GM10266 (cell line): ENCODE measurements at regions not wholly inside any gene's neighbourhood (a gene's known extent, or its start where the extent isn't known, plus 50 kb on each side); places are given as distances from the start of the nearest gene placed in this dataset.

ENCODE experiments used
- DNase-seq: peaks from one replicate; pipeline ENCODE4 v3.0.0; 2012; ENCODE audit errors: extremely low spot score
- TF ChIP-seq, protein P1 (sequence below): IDR thresholded peaks from 2 replicates; pipeline ENCODE4 v1.5.1; 2012; ENCODE audit warnings: mild to moderate bottlenecking, low read depth; ENCODE audit not compliant: control insufficient read depth, insufficient read depth; ENCODE audit errors: missing control alignments

DNA sequence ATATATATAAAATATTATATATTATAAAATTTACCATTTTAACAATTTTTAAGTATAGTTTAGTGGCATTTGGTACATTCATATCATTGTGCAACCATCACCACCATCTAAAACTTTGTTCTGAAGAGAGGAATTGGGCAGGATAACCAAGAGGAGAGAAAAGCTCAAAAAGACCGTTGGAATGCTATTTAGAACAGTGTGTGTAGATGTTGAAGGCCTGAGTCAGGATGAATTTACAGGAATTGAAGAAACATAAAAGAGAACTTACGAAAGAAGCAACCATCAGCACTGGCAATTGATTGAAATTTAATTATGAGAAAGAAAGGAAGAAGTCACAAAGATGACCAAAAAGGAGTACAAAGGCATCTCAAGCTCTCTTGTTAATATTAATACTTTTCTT is 196.9 kb upstream of the PWP1 start:
- TF ChIP-seq, protein P1, sequence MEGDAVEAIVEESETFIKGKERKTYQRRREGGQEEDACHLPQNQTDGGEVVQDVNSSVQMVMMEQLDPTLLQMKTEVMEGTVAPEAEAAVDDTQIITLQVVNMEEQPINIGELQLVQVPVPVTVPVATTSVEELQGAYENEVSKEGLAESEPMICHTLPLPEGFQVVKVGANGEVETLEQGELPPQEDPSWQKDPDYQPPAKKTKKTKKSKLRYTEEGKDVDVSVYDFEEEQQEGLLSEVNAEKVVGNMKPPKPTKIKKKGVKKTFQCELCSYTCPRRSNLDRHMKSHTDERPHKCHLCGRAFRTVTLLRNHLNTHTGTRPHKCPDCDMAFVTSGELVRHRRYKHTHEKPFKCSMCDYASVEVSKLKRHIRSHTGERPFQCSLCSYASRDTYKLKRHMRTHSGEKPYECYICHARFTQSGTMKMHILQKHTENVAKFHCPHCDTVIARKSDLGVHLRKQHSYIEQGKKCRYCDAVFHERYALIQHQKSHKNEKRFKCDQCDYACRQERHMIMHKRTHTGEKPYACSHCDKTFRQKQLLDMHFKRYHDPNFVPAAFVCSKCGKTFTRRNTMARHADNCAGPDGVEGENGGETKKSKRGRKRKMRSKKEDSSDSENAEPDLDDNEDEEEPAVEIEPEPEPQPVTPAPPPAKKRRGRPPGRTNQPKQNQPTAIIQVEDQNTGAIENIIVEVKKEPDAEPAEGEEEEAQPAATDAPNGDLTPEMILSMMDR, result no peak

DNA sequence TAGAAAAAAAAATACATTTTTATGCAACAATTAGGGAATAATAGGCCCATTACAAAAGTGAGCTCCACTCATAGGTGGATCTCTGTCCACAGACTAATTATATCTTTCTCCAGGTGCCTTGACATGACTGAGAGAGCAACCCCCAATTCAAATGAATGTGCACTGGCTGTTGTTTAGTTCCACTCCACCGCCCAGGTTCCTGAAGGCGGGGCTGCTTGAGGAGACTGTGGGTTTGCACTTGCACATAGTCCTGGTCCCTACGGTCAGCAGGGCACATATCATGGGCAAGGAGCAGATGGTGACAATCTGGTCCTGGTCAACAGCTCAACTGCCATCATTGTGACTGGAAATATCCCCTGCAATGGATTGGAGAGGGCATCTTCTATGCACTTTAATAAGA is 195.6 kb upstream of the PWP1 start:
- no peak for DNase-seq
- TF ChIP-seq, protein P1, result no peak

More for the DNA sequence above, 196.9 kb upstream of the PWP1 start:
- DNase-seq, result no peak

DNA sequence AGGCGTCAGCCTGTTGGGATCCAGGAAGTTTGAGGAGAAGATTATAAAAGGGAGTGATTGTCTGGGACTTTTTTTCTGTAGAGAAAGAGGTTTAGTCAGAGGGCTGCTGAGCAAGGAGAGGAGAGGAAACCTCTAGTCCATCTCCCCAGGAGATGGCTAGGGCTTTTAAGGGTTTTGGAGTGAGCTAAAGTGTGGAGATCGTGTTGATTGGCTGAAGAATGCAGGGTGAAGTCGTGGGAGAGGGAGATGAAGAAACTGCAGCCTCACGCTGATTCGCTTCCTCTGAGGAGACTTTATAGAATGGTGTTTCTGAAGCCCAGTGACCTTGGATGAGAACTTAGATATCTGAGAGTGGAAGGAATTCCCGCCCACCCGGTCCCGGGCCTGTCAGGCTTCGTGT is 193.7 kb upstream of the PWP1 start:
- TF ChIP-seq, protein P1, result no peak

DNA sequence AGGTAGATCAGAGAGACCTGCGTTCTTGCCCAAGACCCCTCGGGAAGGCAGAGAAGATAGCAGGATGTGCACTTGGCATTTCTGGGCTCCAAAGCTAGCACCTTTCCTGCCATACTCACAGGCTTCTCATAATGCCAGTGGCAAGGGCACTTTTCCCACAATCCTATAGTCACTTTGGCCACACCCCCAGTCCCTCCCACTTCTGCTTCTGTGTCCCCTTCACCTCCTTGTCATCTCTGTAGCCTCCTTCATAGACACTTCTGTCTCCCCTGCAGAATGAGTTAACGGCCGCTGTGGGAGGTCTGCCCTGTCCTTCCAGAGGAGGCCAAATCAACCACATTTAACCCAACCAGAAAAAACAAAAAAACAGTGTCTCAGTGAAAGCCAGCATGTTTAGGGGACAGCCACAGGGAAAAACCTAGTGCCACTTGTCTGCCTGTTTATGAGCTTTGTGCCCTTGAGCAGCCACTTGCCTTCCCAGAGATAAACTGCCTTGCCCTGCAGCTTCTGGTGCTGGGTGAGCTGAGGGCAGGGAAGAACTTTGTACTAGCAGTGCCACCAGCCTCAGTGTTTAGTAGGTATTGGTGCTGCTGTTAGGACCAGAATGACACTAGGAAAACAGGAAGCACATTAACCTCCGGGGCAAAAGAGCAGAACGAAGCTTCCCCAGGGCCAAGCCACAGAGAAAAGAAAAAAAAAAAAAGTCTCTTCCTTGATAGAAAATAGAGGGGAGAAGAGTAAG is 193.0 kb upstream of the PWP1 start:
- DNase-seq, result no peak
- TF ChIP-seq, protein P1, result no peak

More for the DNA sequence above, 193.7 kb upstream of the PWP1 start:
- DNase-seq, result no peak

DNA sequence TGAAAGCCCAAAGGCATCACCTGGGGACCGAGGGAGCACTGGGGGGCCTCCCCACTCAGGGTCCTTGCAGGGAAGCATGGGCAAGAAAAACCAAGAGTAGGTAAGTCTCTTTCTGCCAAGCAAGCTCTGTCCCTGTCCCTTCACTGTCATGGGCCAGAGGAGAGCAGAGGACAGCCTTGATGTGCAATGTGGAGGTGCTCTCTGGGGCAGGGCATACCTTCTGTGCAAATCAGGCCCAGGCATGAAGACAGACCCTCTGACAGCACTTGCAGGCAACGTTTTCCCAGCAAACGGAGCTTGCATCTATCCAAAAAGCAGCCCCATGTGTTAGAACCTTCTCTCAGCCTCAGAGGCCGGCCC is 192.5 kb upstream of the PWP1 start:
- no peak for DNase-seq
- TF ChIP-seq, protein P1, result no peak

DNA sequence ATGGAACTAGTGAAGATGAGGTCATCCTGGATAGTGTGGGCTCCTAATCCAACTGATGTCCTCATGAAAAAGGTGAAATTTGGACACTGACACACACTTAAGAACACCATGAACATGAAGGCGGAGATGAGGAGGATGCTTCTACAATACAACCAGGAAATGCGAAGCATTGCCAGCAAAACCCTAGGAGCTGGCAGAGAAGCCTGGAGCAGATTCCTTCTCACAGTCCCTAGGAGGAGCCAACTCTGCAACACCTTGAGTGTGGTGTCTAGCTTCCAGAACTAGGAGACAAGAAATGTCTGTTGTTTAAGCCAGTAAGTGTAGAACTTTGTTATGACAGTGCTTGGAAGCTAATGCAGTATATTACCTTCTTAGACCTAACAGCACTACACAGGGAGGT is 191.9 kb upstream of the PWP1 start:
- no peak for DNase-seq
- TF ChIP-seq, protein P1, result no peak

DNA sequence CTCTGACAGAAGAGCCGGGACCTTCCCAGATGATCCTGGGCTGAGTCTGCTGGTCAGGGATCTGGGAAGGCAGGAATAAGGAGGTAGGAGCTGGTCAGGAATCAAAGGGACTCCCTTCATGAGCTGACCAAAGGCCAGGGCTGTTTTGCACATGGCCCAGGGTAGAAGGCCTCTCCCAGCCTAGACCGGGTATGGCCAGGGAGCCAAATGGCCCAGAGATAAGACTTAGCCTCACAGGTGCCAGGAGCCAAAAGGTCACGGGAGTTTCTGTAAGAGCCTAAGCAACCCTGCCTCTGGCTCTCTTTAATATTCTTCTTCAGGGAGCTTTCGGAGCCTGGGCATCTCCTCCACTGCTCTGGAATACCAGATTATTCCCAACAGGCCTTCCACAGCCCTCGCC is 191.3 kb upstream of the PWP1 start:
- DNase-seq, result no peak
- TF ChIP-seq, protein P1, result no peak
